Hepatocyte (in vitro differentiated cells): ENCODE measurements at regions not wholly inside any gene's neighbourhood (a gene's known extent, or its start where the extent isn't known, plus 50 kb on each side); places are given as distances from the start of the nearest gene placed in this dataset.

Experiments
- DNase-seq: peaks from one replicate; pipeline ENCODE4 v3.0.0-alpha.2; 2016; ENCODE audit warnings: low spot score
- H2AFZ ChIP-seq: fragments of 200-600 bp; sonication (generic); 2 replicates; pipeline ENCODE4 v1.6.0; 2016; ENCODE audit warnings: antibody characterized with exemption, mild to moderate bottlenecking
- H3K27ac ChIP-seq: fragments of 200-600 bp; sonication (generic); 2 replicates; pipeline ENCODE4 v1.5.1; 2016; ENCODE audit warnings: mild to moderate bottlenecking
- H3K27me3 ChIP-seq: fragments of 200-600 bp; sonication (generic); 2 replicates; pipeline ENCODE4 v1.6.1; 2016
- H3K36me3 ChIP-seq: fragments of 200-600 bp; sonication (generic); replicated peaks from 2 replicates; pipeline ENCODE4 v1.5.1; 2016; ENCODE audit warnings: low read depth; ENCODE audit not compliant: insufficient read depth
- H3K4me1 ChIP-seq: fragments of 200-600 bp; sonication (generic); 2 replicates; pipeline ENCODE4 v1.5.1; 2016; ENCODE audit warnings: mild to moderate bottlenecking, moderate library complexity; ENCODE audit not compliant: insufficient read depth
- H3K4me2 ChIP-seq: fragments of 200-600 bp; sonication (generic); 2 replicates; pipeline ENCODE4 v1.6.0; 2016
- H3K4me3 ChIP-seq: fragments of 200-600 bp; sonication (generic); 2 replicates; pipeline ENCODE4 v1.5.1; 2016; ENCODE audit warnings: mild to moderate bottlenecking
- H3K79me2 ChIP-seq: fragments of 200-600 bp; sonication (generic); 2 replicates; pipeline ENCODE4 v1.6.0; 2017; ENCODE audit warnings: mild to moderate bottlenecking
- H3K9me2 ChIP-seq: fragments of 200-600 bp; sonication (generic); replicated peaks from 2 replicates; pipeline ENCODE4 v1.6.0; 2017; ENCODE audit warnings: mild to moderate bottlenecking; ENCODE audit not compliant: insufficient read depth
- H3K9me3 ChIP-seq: fragments of 200-600 bp; sonication (generic); 2 replicates; pipeline ENCODE4 v1.5.1; 2016; ENCODE audit warnings: low read depth, mild to moderate bottlenecking
- H4K20me1 ChIP-seq: fragments of 200-600 bp; sonication (generic); 2 replicates; pipeline ENCODE4 v1.6.0; 2016; ENCODE audit warnings: mild to moderate bottlenecking; ENCODE audit not compliant: insufficient read depth, poor library complexity, severe bottlenecking
- CTCF ChIP-seq: fragments of 200-600 bp; sonication (generic); IDR thresholded peaks from 2 replicates; pipeline ENCODE4 v1.5.1; 2016; ENCODE audit warnings: antibody characterized with exemption, mild to moderate bottlenecking; ENCODE audit not compliant: poor library complexity
- EZH2 ChIP-seq: fragments of 200-600 bp; sonication (generic); IDR thresholded peaks from 2 replicates; pipeline ENCODE4 v1.6.1; 2016; ENCODE audit warnings: antibody characterized with exemption, mild to moderate bottlenecking, borderline replicate concordance
- EZH2phosphoT487 ChIP-seq: fragments of 200-600 bp; sonication (generic); IDR thresholded peaks from one replicate; pipeline ENCODE4 v1.6.1; 2018; ENCODE audit warnings: antibody characterized with exemption, mild to moderate bottlenecking, low read depth, moderate library complexity; ENCODE audit not compliant: unreplicated experiment, severe bottlenecking
- WGBS: methylation state at CpG from one replicate; pipeline ENCODE4 v1.1.6; 2016; ENCODE audit warnings: low lambda C conversion rate; ENCODE audit errors: missing lambda C conversion rate; 5-methylcytosine and 5-hydroxymethylcytosine counted together

GRCh38 chr7:83808982-83809381, 160.0 kb upstream of the SEMA3E start:
- 77% methylated on average over 2 of the region's 2 CpGs for WGBS

GRCh38 chr7:83807774-83808173, 158.8 kb upstream of the SEMA3E start:
- 79% methylated on average over 4 of the region's 4 CpGs for WGBS
- no peak for TF ChIP-seq EZH2
- TF ChIP-seq EZH2phosphoT487: no peak
- TF ChIP-seq CTCF: no peak
- Histone ChIP-seq H3K9me2 (no peaks in the 10 kb centered on the region), H4K20me1 (no peaks in the 10 kb centered on the region), H3K27me3 (no peaks in the 10 kb centered on the region), H3K79me2 (no peaks in the 10 kb centered on the region), H2AFZ (no peak overlapping the region), H3K4me1 (no peaks in the 10 kb centered on the region), H3K27ac (no peak overlapping the region), H3K9me3 (no peaks in the 10 kb centered on the region), H3K4me3 (no peak overlapping the region), H3K36me3 (no peaks in the 10 kb centered on the region), H3K4me2 (no peak overlapping the region)
- no peak for DNase-seq

More at GRCh38 chr7:83808982-83809381, 160.0 kb upstream of the SEMA3E start:
- Histone ChIP-seq H3K27me3 (no peaks in the 10 kb centered on the region), H3K4me2 (no peak overlapping the region), H3K27ac (no peak overlapping the region), H3K36me3 (no peaks in the 10 kb centered on the region), H3K4me3 (no peak overlapping the region), H4K20me1 (no peaks in the 10 kb centered on the region), H3K9me3 (no peaks in the 10 kb centered on the region), H3K79me2 (no peaks in the 10 kb centered on the region), H3K9me2 (no peaks in the 10 kb centered on the region), H3K4me1 (no peaks in the 10 kb centered on the region), H2AFZ (no peak overlapping the region)
- TF ChIP-seq EZH2: no peak
- TF ChIP-seq EZH2phosphoT487: no peak
- no peak for TF ChIP-seq CTCF
- no peak for DNase-seq

- TF ChIP-seq CTCF: no peak
- no peak for TF ChIP-seq EZH2phosphoT487
- TF ChIP-seq EZH2: no peak
- Histone ChIP-seq H3K4me1 (no peaks in the 10 kb centered on the region), H3K4me3 (no peak overlapping the region), H3K27me3 (no peaks in the 10 kb centered on the region), H3K27ac (no peak overlapping the region), H3K9me2 (no peaks in the 10 kb centered on the region), H2AFZ (no peak overlapping the region), H3K79me2 (no peaks in the 10 kb centered on the region), H3K36me3 (no peaks in the 10 kb centered on the region), H3K9me3 (no peaks in the 10 kb centered on the region), H3K4me2 (no peak overlapping the region), H4K20me1 (no peaks in the 10 kb centered on the region)
- WGBS: 44% methylated on average over 1 of the region's 1 CpG
- no peak for DNase-seq
Measured at GRCh38 chr7:83806538-83806937, 157.6 kb upstream of the SEMA3E start.

GRCh38 chr7:83799333-83799732, 150.4 kb upstream of the SEMA3E start:
- DNase-seq: no peak
- no peaks in the 10 kb centered on the region for H3K79me2 ChIP-seq
- no peaks in the 10 kb centered on the region for H3K4me1 ChIP-seq
- no peaks in the 10 kb centered on the region for H3K27me3 ChIP-seq
- H3K4me2 ChIP-seq: no peak overlapping the region
- H3K9me3 ChIP-seq: no peaks in the 10 kb centered on the region
- 97% methylated on average over 5 of the region's 5 CpGs for WGBS
- H4K20me1 ChIP-seq: no peaks in the 10 kb centered on the region
- H3K27ac ChIP-seq: no peak overlapping the region
- H2AFZ ChIP-seq: no peak overlapping the region
- H3K4me3 ChIP-seq: no peak overlapping the region
- no peaks in the 10 kb centered on the region for H3K36me3 ChIP-seq
- no peaks in the 10 kb centered on the region for H3K9me2 ChIP-seq
- no peak for TF ChIP-seq CTCF
- no peak for TF ChIP-seq EZH2
- TF ChIP-seq EZH2phosphoT487: no peak
